ENCODE measurements at regions not wholly inside any gene's neighbourhood (a gene's known extent, or its start where the extent isn't known, plus 50 kb on each side); places are given as distances from the start of the nearest gene placed in this dataset.

- H3K9me3 Mint-ChIP-seq (ENCODE audit: low read depth): no peaks in the 10 kb centered on the region
- DNase-seq (ENCODE audit: low spot score, unreplicated experiment): no peak
- TF ChIP-seq CTCF (IDR thresholded peaks at IDR 0.05; ENCODE audit: unreplicated experiment): no peak
- H3K27ac Mint-ChIP-seq: no peak overlapping the region
- H3K4me3 Mint-ChIP-seq (ENCODE audit: low read depth): no peak overlapping the region
- no peaks in the 10 kb centered on the region for H3K27me3 Mint-ChIP-seq
- H3K36me3 Mint-ChIP-seq (ENCODE audit: insufficient read depth): no peaks in the 10 kb centered on the region
- H3K4me1 Mint-ChIP-seq (ENCODE audit: low read depth): no peaks in the 10 kb centered on the region
These were observed 171.1 kb upstream of the RBMS1 start for GRCh38 chr2:160664603-160665140.

- Mint-ChIP-seq H3K4me1 (ENCODE audit: low read depth) (no peaks in the 10 kb centered on the region), H3K9me3 (ENCODE audit: low read depth) (no peaks in the 10 kb centered on the region), H3K4me3 (ENCODE audit: low read depth) (no peak overlapping the region), H3K27ac (peak overlapping the region; percentile 77), H3K36me3 (ENCODE audit: insufficient read depth) (no peaks in the 10 kb centered on the region), H3K27me3 (no peaks in the 10 kb centered on the region)
- no peak for DNase-seq (ENCODE audit: low spot score, unreplicated experiment)
- TF ChIP-seq CTCF (IDR thresholded peaks at IDR 0.05; ENCODE audit: unreplicated experiment): no peak
These were observed 172.8 kb upstream of the RBMS1 start for GRCh38 chr2:160666154-160667060.

- Mint-ChIP-seq H3K4me1 (ENCODE audit: low read depth) (no peaks in the 10 kb centered on the region), H3K9me3 (ENCODE audit: low read depth) (no peaks in the 10 kb centered on the region), H3K36me3 (ENCODE audit: insufficient read depth) (no peaks in the 10 kb centered on the region), H3K27me3 (no peaks in the 10 kb centered on the region), H3K27ac (no peak overlapping the region), H3K4me3 (ENCODE audit: low read depth) (no peak overlapping the region)
- no peak for DNase-seq (ENCODE audit: low spot score, unreplicated experiment)
- no peak for TF ChIP-seq CTCF (IDR thresholded peaks at IDR 0.05; ENCODE audit: unreplicated experiment)
These were observed 174.2 kb upstream of the RBMS1 start for GRCh38 chr2:160667811-160668210.

- Mint-ChIP-seq H3K4me3 (ENCODE audit: low read depth) (no peak overlapping the region), H3K4me1 (ENCODE audit: low read depth) (no peaks in the 10 kb centered on the region), H3K9me3 (ENCODE audit: low read depth) (peaks cover 3% of the 10 kb centered on the region), H3K27me3 (no peaks in the 10 kb centered on the region), H3K27ac (no peak overlapping the region), H3K36me3 (ENCODE audit: insufficient read depth) (no peaks in the 10 kb centered on the region)
- no peak for TF ChIP-seq CTCF (IDR thresholded peaks at IDR 0.05; ENCODE audit: unreplicated experiment)
- DNase-seq (ENCODE audit: low spot score, unreplicated experiment): no peak
These were observed 177.0 kb upstream of the RBMS1 start for GRCh38 chr2:160670618-160671017.

DNA sequence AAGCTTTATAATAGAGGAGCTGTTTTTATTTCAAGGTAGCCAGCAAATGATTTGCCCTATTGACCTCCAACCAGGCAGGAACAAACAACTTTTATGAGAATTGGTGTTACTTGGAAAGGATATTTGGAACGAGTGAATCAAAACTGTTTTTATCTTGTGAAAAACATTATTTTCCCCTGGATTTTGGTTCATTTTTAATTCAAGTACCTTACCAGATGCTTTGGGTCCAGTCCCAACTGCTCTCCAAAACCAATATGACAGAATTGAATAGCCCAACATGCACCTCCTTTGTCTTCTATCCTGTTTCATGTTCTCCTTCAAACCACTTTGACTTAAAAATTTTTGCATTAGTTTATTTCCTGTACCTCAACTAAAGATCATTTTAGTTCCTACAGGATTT is 178.6 kb upstream of the RBMS1 start:
- H3K4me3 Mint-ChIP-seq (ENCODE audit: low read depth): no peak overlapping the region
- no peak for DNase-seq (ENCODE audit: low spot score, unreplicated experiment)
- no peak overlapping the region for H3K27ac Mint-ChIP-seq
- H3K27me3 Mint-ChIP-seq: no peaks in the 10 kb centered on the region
- no peak for TF ChIP-seq CTCF (IDR thresholded peaks at IDR 0.05; ENCODE audit: unreplicated experiment)
- H3K36me3 Mint-ChIP-seq (ENCODE audit: insufficient read depth): no peaks in the 10 kb centered on the region
- no peaks in the 10 kb centered on the region for H3K4me1 Mint-ChIP-seq (ENCODE audit: low read depth)
- H3K9me3 Mint-ChIP-seq (ENCODE audit: low read depth): peaks cover 3% of the 10 kb centered on the region
